ENCODE measurements at regions not wholly inside any gene's neighbourhood (a gene's known extent, or its start where the extent isn't known, plus 50 kb on each side); places are given as distances from the start of the nearest gene placed in this dataset.
A peak's percentile ranks its signal among the peaks of the same experiment; 100 is the strongest.

- TF ChIP-seq POLR2A (IDR thresholded peaks at IDR 0.05) (no peak), EP300 (IDR thresholded peaks at IDR 0.05; ENCODE audit: low read depth) (no peak), POLR2AphosphoS5 (IDR thresholded peaks at IDR 0.05) (no peak)
- Histone ChIP-seq H3K36me3 (no peaks in the 10 kb centered on the region), H3K27me3 (no peaks in the 10 kb centered on the region), H3K9me3 (no peaks in the 10 kb centered on the region), H3K4me1 (peaks cover 0 to 23% (median 3%) of the 10 kb centered on the region in 4 donors), H3K27ac (peak overlapping the region; percentile 20 to 61 (median 60)), H3K4me3 (no peak overlapping the region)
- intact Hi-C loops (cut with DNase I; ENCODE audit: low total_unique reads) (no loop called here), in situ Hi-C loops (cut with MboI; ENCODE audit: low pct_ligation_motif_present in 1 of 4, low pct_unique_long_range_greater_than_20kb in 1 of 4, low sequenced_read_pairs in 3 of 4) (no loop called here)
- 33 to 69% methylated on average over 1 to 2 of the region's 2 CpGs for whole genome bisulfite sequencing, 2 donors (ENCODE audit: low coverage in 1 of 2)
- no peak for DNase-seq
Observed at GRCh38 chr9:76561050-76561713, 102.2 kb downstream of the GCNT1 start.
